ENCODE measurements at regions not wholly inside any gene's neighbourhood (a gene's known extent, or its start where the extent isn't known, plus 50 kb on each side); places are given as distances from the start of the nearest gene placed in this dataset.

DNA sequence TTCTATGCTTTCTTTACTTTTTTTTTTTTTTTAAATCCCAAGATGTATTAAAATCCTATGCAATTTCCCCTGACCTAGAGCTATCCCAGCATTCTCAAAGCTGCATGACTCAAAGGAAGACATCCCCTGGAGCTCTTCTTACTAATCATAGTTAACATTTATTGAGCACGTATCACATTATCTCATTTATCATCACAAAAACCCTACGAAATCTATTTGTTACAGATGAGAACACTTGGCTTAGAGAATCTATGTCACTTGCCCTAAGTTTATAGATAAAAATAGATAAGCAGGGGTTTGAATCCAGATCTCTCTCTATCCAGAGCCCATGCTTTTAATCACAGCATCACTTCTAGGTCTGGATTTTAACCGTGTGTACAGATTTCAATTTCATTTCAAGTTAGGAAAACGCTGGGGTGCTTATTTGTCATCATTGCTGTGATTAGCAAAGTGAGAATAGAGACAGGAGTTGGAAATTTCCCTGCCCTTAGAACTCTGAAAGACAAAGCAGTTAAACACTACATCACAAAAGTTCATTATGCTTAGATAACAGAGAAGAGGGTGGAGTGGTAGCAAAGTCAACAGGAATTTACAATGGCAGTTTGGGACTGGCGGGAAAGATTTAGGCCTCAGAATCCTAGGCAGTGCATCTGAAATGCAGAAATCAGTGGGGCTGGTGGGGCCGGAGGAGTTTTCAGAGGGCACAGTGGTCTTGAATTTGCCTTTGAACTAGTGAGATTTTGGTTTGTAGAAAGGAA, 177.7 kb upstream of the FRMD6 start:
- DNase-seq (ENCODE audit: low read depth in 2 of 2), result peak; percentile 57 to 63

DNA sequence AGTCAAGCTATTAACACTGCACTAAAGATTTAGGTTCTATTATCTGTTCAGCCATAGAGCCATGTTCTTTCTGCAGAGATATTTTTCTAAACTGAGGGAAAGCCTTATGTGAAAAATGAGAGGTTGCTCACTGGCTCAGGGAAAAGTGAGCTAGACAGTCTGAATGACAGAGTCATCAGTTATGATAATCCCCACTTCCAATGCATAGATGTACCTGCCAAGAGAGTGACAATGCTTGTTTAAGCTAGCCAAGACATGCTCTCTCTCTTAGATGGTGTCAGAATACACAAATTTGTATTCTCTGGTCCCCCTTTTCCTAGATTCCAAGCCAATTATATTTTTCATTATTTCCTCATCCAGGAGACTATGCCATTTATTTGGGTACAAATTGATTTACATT, 176.9 kb upstream of the FRMD6 start:
- no peak for DNase-seq (ENCODE audit: low read depth in 2 of 2)

DNA sequence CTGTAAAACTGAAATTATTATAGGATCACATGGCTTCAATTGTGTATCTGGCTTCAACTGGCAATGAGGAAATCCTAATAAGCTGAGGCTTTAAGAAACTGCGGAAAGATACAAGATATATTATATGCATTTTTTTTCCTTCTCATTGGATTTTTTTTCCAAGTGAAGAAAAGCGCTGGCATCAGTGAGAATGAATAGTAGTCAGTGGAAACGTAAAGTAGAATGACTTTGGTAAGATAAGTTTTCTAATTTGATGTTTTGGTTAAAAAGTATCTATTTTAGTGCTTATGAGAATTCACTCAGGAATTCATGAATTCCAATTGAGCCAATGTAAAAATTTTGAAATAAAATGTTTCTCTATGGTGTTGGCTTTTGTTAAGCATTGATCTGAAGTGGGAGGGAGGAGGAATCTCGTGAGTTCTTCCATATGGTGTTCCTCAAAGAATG, 173.5 kb upstream of the FRMD6 start:
- peak; percentile 85 to 88 for DNase-seq (ENCODE audit: low read depth in 2 of 2)

DNA sequence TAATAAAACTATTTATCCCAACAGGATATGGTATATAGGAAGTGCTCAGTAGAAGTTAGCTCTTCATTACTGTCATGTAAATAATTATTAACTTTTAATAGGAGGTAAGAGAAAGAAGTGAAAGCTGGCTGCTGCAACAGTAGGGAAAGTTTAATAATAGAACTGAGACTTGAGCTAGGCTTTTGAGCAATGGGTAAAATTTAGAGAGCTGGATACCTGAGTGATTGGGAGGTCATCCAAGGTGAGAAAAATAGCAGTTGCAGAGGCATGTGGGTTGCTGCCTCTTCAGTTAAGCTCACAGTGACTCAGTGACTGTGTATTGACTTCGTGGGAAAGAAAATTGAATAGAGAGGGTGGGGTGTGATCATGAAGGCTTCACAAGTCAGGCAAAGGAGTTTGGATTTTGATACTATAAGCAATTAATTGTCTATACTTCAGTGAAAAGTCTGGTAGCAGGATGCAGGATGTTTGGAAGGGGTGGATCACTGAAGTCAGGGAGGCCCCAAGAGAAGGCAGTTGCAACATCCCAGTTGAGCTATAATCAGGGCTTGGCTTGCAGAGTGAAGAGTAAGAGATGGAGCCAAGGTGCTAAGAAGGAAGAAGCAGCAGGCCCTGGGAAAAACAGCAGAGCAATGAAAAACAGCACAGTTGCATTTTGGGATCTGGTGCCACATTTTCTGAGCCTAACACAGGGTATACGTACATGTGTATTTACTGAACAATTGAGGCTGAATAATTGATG, 172.0 kb upstream of the FRMD6 start:
- DNase-seq (ENCODE audit: low read depth in 2 of 2), result no peak

DNA sequence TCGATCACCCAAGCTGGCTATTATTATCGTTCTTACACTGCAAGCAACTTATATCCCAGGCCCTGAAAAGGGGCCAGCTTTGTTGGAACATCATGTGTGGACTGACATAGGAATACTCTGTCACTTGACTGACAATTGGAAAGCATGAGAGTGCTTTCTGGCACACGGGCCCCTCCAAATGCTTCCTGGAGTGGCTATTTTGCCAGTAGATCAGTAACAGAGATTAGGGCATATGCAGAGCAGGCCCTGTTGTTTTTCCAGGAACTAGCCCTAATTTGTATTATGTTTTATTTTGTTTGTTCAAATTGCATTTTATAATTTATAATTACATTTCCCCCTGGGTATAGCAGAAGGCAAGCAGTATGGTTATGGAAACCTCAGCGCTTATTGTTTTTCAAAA, 170.1 kb upstream of the FRMD6 start:
- DNase-seq (ENCODE audit: low read depth in 2 of 2), result no peak

DNA sequence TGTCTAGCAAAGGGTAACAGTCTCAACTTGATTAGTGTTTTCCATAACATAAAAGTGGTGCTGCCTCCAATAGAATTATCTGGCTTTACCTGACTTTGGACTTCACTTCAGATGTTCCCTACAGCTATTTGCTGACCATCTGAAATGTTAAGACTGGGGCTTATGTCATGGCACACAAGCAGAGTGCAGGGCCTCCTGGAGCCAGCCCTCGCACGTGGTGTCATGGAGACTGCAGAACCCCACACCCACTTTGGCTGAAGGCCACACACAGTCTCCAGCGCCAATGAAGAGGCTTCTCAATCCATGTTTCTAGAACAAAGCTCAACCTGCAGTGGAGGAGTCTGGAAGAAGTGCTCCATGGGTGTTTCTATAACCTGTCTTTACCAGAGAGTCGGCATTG, 169.6 kb upstream of the FRMD6 start:
- DNase-seq (ENCODE audit: low read depth in 2 of 2), result no peak

DNA sequence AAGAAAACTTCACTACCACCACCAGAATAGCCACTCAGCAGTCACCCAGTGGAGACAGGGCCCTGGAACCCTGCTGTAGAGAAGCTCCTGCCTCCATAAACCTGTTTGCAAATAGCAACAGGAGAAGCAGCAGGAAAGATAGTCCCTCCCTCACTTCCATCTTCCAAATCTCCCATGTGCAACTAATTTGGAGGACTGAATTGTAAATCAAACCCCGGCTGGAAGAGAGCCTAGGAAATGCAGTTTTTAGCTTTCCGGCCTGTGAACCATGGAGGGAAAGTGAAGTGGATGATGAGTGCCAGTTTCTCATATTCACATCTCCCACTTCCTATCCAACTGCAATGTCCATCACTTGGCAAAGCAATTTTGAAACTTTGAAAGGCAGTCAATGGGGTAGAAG, 167.2 kb upstream of the FRMD6 start:
- DNase-seq (ENCODE audit: low read depth in 2 of 2), result peak in 1 of 2 experiments; percentile 42

DNA sequence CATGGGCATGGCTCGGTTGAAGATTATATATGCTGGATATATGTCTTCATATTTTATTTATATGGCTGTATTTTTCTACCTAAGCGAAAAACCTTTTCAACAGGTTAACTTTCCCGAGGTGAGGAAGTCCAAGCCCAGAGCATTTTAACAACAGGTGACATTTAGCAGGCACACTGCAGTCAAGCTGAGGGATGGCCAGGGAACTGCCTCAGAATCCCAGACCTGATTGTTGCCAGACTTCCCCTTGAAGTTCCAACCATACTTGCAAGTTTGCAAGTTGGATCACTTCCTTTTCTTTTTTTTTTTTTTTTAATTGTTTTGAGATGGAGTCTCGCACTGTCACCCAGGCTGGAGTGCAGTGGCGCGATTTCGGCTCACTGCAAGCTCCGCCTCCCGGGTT, 166.0 kb upstream of the FRMD6 start:
- no peak for DNase-seq (ENCODE audit: low read depth in 2 of 2)

DNA sequence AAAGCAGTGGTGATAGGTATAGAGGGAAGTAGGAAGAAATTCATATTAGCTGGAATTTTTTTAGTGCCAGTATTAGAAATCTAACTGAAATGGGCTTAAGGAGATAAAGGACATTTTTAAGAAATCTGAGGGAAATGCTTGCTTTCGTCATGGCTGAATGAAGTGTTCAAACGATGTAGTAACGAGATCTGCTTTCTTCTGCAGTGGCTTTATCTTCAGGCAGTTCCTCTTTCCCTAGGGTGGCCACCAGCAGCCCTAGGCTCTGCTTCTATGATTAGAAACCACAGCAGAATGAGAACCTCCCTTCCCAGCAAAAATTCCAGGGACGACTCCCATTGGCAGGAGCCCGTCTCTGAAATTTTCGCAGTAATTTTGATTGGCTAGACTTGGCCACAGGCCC, 163.9 kb upstream of the FRMD6 start:
- no peak for DNase-seq (ENCODE audit: low read depth in 2 of 2)

DNA sequence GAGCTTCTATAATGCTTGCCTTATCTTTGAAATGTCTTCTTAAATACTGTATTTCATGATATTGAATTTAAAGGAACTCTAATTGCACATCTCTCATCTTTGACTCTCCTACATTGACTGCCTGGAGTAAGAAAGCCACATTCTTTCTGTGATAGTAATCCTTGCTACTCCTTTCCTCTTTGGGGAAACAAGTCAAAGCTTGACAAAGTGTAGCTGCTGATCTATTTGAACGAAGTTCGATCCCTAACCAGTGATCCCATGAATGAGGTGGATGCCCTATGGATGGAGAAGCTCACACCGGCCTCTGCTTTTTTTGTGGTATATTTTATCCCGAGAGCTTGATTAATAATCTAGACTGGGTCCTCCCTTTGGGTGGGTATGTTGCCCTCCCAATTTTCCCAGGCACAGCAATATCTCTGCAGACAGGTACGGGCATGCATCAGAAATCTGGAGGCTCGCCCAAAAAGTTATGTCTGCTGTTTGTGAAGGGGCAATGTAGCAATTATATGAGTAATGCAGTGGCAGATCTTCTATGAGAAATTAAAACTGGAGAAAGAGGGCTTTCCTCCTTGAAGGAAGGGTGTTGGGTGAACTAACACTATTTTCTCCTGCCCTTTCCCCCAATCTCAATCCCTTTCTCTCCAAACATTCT, 163.0 kb upstream of the FRMD6 start:
- DNase-seq (ENCODE audit: low read depth in 2 of 2), result no peak

DNA sequence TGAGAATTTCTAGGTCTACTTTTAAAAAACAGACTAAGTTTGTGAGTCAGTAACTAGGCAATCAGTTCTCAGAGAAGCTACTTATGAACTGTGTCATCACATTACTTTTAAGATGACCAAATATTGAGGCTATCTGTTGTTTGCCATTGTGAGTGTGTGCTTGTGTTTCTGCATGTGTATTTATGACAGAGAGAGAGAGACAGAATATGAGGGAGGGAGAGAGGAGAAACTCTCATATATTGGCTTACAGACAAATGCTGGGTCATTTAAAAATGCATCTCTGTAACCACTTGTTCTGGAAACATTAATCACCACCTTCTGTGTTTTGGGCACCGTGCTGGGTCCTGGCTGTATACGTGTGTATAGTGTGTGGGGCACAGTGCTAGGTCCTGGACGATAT, 161.5 kb upstream of the FRMD6 start:
- DNase-seq (ENCODE audit: low read depth in 2 of 2), result no peak

DNA sequence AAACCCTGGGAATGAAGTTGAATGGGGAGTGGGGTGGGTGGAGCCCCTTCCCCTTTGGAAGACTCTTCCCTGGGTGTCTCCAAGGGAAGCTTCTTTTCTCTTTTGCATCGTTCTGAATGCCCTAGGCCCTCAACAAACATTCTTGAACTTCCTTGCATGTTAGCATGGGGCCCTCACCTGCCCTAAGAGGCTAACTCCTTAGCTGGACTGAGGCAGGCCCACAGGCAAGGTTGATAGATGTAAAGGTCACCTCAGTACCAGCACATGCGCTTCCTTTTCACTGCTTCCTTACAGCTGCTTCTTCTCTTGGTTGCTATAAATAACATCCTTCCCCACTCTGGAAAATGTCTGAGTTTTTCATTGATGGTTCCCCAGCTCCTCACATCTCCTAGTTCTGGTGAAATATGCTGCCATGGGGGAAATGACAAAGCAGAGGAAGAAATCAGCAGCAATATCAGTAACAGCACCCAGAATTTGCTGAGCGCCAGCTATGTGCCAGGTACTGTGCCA, 160.6 kb upstream of the FRMD6 start:
- DNase-seq (ENCODE audit: low read depth in 2 of 2), result no peak

DNA sequence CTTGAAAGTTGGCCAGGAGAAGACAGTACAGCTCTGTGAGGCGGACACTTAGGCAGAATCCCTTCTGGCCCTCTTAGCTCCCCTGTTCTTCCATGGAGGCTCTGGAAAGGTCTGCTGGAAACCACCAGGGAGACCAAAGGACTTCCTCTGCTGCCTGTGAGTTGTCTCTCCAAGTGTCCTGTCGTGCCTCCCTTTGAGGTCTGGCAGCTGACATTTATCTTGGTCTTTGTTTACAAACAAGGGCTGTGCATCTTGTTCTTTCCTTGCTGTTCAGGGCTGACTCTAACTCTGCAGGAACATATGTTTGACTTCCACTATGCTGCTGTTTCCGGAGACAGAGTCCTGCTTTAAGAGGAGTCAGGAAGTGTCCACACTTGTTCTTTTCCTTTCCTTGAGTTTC, 159.9 kb upstream of the FRMD6 start:
- DNase-seq (ENCODE audit: low read depth in 2 of 2), result no peak

DNA sequence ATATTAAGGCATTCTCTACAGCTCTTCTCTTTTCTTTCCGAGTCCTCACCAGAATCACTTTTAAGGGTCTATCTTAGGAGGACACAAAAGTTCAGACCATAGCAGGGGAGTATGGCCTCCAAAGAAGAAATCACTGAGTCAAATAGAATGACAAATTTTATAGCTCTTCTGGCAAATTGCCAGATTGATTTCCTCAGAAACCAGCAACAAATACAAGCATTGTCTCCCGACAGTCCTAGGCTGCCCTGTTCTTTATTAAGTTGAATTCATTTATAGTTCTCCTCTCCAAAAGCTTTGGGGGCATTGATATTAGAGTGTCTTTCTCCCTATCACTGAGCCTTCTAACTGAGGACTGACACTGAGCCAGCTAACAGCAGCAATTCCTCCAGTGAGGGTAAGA, 156.4 kb upstream of the FRMD6 start:
- DNase-seq (ENCODE audit: low read depth in 2 of 2), result no peak

DNA sequence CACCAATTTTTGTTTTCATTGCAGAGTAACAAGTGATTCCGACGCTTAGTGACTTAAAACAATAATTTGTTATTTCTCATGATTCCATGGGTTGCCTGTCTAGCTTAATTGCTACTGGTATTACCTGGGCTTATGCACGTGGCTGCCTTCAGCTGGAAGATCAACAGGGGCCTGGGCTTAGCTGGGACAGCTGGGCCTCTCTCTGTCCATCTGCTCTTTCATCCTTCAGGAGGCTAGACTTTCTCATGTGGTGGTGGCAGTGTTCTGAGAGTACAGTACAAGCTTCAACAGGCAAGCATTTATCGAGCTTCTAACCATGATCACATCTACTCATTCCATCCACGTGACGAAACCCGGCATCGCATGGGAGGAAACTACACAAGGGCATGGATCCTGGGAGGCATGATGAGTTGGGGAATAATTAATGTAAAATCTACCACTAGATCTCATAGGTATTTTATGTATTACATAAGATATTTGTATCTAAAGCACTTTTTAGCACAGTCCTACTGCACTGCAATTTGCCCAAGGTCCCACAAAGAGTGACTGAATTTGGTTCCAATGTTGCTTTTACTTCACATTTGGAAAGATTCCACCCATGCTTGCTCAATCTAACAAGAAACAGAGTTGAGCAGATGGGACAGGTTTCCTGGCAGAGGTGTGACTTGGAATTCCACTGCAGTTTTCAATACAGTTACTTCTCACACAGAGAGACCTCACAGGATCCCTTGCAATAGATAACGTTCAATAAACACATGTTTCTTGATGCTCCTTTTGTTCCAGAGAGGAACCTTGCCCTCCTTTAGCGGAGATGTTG, 153.1 kb upstream of the FRMD6 start:
- no peak for DNase-seq (ENCODE audit: low read depth in 2 of 2)

DNA sequence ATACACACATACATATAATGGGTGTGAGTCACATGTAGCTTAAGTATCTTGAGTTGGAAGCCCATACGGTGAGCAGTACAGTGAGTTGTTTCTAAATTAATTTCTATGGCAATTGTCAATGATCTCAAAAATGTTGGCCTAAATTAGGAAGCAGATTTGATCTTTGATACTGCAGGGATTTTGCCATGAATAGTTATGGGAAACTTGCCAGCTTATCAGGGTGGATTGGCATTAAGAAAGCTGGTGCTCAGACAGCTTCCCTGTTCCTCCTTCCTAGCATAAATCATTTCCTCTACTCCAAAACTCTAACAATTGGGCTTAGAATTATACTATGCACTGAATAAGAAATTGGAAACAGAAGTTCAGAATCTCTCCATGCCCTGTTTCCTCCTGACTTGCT, 150.9 kb upstream of the FRMD6 start:
- DNase-seq (ENCODE audit: low read depth in 2 of 2), result no peak

DNA sequence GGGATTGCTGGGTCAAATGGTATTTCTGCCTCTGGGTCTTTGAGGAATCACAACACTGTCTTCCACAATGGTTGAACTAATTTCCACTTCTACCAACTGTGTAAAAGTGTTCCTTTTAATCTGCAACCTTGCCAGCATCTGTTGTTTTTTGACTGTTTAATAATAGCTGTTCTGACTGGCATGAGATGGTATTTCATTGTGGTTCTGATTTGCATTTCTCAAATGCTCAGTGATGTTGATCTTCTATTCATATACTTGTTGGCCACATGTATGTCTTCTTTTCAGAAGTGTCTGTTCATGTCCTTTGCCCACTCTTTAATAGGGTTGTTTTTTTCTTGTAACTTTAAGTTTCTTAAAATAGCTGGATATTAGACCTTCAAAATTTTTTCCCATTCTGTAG, 150.0 kb upstream of the FRMD6 start:
- no peak for DNase-seq (ENCODE audit: low read depth in 2 of 2)

DNA sequence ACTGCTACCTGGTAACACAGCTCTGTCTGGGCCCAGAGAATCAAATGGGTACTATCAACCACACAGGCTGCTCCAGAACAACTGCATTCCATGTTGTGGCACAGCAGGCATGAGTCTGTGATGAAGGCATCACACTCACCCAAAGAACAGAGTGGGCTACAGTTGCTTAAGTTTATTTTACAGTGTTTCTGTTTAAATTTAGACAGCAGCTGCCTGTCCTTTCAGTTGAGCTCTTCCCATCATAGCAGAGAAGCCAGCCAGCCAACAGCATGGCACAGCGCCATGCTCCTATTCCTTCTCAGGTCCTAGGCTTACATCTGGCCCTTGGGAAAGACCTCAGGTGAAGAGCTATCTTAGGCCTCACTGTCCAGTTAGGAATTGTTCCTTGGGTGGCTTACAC, 147.0 kb upstream of the FRMD6 start:
- DNase-seq (ENCODE audit: low read depth in 2 of 2), result no peak

DNA sequence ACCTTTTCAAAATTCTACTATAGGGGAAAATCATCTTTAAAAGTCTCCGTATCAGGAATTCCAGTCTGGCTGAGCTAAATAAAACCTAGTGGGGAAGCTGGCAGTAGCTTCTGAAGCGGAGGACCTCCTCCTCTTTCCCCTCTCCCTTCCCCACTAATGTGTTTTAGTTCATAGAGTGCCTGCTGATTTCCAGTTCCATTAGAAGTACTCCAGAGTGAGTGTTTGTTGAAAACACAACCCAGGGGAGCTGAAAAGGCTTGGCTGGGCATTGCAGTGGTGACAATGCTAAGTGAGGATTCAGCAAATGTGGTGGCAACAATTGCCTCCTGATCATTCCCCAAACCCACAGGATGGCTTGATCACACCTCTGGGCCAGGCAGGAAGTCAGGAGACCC, 144.2 kb upstream of the FRMD6 start:
- DNase-seq (ENCODE audit: low read depth in 2 of 2), result no peak

DNA sequence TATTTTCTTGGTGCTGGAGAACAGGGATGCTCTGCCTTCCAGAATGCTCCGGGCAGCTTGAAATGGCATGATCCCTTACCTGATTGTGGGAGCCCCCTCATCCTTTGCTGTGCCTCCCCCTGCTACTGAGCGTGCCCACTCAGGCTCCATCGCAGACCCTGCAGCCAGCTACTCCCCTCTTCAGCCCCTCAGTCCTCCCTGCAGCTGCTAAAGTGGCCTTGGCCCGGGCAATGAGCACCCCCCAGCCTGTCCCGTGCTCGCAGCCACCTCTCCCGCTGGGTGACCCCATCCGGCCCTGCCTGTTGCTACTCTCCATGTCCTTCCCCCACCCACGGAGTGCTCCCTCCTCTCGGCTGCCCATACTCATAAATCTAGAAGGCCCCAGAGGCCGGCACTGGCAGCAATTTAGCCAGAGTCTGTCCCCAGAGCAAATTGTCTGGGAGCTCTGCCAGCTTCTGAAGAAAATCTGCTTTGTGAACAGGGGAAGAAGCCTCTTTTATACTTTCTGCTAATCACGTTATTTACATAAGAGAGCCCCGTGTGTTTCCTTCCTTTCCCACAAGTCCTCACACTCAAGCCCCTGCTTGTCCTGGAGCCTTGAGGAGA, 143.7 kb upstream of the FRMD6 start:
- DNase-seq (ENCODE audit: low read depth in 2 of 2), result no peak

DNA sequence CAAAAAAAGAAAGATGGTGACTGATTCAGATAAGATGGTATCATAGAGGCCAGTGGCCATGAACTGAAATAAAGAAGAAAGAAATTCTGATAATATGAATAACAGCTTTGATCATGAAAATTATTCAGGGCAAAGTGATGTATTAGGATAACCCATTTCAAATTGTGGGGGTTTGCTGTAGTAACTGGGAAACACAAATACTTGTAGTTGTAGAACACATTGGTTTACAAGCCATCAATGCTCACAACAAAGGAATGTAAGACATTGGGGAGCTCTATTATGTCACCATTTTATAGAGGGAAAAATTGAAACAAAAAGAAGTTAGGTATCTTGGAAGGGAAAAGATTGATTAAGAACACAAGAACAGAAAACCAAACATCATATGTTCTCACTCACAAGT, 140.4 kb upstream of the FRMD6 start:
- no peak for DNase-seq (ENCODE audit: low read depth in 2 of 2)

DNA sequence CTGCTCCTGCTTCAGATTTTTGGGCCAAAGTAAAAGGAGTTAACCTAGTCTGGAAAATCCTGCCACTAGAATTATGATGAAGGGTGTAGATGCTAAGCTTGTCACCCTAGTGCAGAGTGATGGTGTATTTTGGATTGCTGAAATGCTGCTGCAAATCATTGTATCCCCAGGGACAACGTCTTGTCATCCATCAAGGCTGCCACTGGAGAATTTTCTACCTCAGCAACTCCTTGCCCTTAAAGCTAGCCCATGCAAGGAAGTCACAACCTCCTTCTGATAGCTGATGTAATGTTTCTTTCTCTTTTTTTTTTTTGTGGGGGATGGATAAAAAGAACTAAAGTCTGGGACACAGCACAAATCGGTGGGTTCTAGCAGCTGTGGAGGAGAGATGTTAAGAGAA, 139.4 kb upstream of the FRMD6 start:
- no peak for DNase-seq (ENCODE audit: low read depth in 2 of 2)

Data from fibroblast of skin of left biceps (primary cell).